CD14-positive monocyte (primary cell): ENCODE measurements at regions not wholly inside any gene's neighbourhood (a gene's known extent, or its start where the extent isn't known, plus 50 kb on each side); places are given as distances from the start of the nearest gene placed in this dataset.

Experiments
- DNase-seq, 3 donors: peaks; one replicate each; pipeline ENCODE4 v3.0.0-alpha.2; 2011 to 2022
- H2AFZ ChIP-seq: 2 replicates; pipeline ENCODE4 v1.6.0; 2012; ENCODE audit warnings: mild to moderate bottlenecking, low read depth, low read length, inconsistent platforms; ENCODE audit not compliant: insufficient read depth, poor library complexity, severe bottlenecking
- H3K27ac ChIP-seq, 2 donors: 1 replicate in 1 of 2; 2 replicates in 1 of 2; pipeline ENCODE4 v1.5.1; 2012 to 2013; ENCODE audit warnings: low read length in 2 of 2, control low read depth in 1 of 2, inconsistent platforms in 1 of 2, low read depth in 1 of 2, mild to moderate bottlenecking in 1 of 2
- H3K27me3 ChIP-seq, 2 donors: one replicate each; pipeline versions ENCODE4 v1.6.0 to v1.6.1; 2011 to 2013; ENCODE audit warnings: low read length in 2 of 2; ENCODE audit not compliant: control insufficient read depth in 2 of 2, insufficient read depth in 2 of 2
- H3K36me3 ChIP-seq, 2 donors: replicated peaks in 1 of 2; 1 replicate in 1 of 2; 2 replicates in 1 of 2; pipeline versions ENCODE4 v1.5.1 to v1.6.1; 2012 to 2013; ENCODE audit warnings: low read length in 2 of 2, control low read depth in 1 of 2, inconsistent platforms in 1 of 2, mild to moderate bottlenecking in 1 of 2; ENCODE audit not compliant: insufficient read depth in 2 of 2, control insufficient read depth in 1 of 2
- H3K4me1 ChIP-seq, 2 donors: 1 replicate in 1 of 2; 2 replicates in 1 of 2; pipeline versions ENCODE4 v1.5.1 to v1.6.1; 2012 to 2013; ENCODE audit warnings: low read length in 2 of 2, control low read depth in 1 of 2, inconsistent platforms in 1 of 2, mild to moderate bottlenecking in 1 of 2, moderate library complexity in 1 of 2; ENCODE audit not compliant: insufficient read depth in 2 of 2, control insufficient read depth in 1 of 2
- H3K4me2 ChIP-seq: replicated peaks from 2 replicates; pipeline ENCODE3; 2012; ENCODE audit warnings: low read length, moderate library complexity, mild to moderate bottlenecking; ENCODE audit not compliant: poor library complexity, severe bottlenecking; ENCODE audit errors: extremely low read depth
- H3K4me3 ChIP-seq, 3 experiments: fragments of 200-600 bp in 1 of 3; sonication (generic) in 1 of 3; replicated peaks in 1 of 3; 1 replicate in 2 of 3; 2 replicates in 1 of 3; pipeline ENCODE4 v1.5.1; 2011 to 2013; ENCODE audit warnings: low read length in 3 of 3, mild to moderate bottlenecking in 3 of 3, control low read depth in 2 of 3, low read depth in 2 of 3, inconsistent platforms in 1 of 3, moderate library complexity in 1 of 3
- H3K79me2 ChIP-seq: 2 replicates; pipeline ENCODE4 v1.6.0; 2012; ENCODE audit warnings: mild to moderate bottlenecking, control low read depth, inconsistent platforms, low read length, moderate library complexity; ENCODE audit not compliant: insufficient read depth
- H3K9ac ChIP-seq: 2 replicates; pipeline ENCODE4 v1.6.0; 2017; ENCODE audit warnings: low read length, mild to moderate bottlenecking; ENCODE audit not compliant: insufficient read depth, poor library complexity, severe bottlenecking
- H3K9me3 ChIP-seq, 2 donors: replicated peaks in 1 of 2; 1 replicate in 1 of 2; 2 replicates in 1 of 2; pipeline versions ENCODE4 v1.5.1 to v1.6.1; 2012 to 2013; ENCODE audit warnings: low read length in 2 of 2, control low read depth in 1 of 2; ENCODE audit not compliant: control insufficient read depth in 1 of 2, insufficient read depth in 1 of 2
- H4K20me1 ChIP-seq: 2 replicates; pipeline ENCODE4 v1.6.0; 2012; ENCODE audit warnings: mild to moderate bottlenecking, low read length, control low read depth, moderate library complexity; ENCODE audit not compliant: insufficient read depth
- H3K27ac Mint-ChIP-seq, 7 donors: one replicate each; pipeline ENCODE4 v1.8.0; 2020; ENCODE audit warnings: mild to moderate bottlenecking in 7 of 7, mixed read lengths in 7 of 7, moderate library complexity in 6 of 7, inconsistent platforms in 2 of 7
- H3K27me3 Mint-ChIP-seq, 3 donors: one replicate each; pipeline ENCODE4 v1.8.0; 2021 to 2022; ENCODE audit warnings: low read depth in 3 of 3, mild to moderate bottlenecking in 3 of 3, mixed read lengths in 3 of 3, moderate library complexity in 3 of 3, inconsistent platforms in 1 of 3
- H3K36me3 Mint-ChIP-seq, 2 donors: one replicate each; pipeline ENCODE4 v1.8.0; 2020; ENCODE audit warnings: mixed read lengths in 2 of 2, inconsistent platforms in 1 of 2, mild to moderate bottlenecking in 1 of 2
- H3K4me1 Mint-ChIP-seq: one replicate; pipeline ENCODE4 v1.8.0; 2020; ENCODE audit warnings: mild to moderate bottlenecking, mixed read lengths
- H3K4me3 Mint-ChIP-seq, 2 donors: one replicate each; pipeline ENCODE4 v1.8.0; 2020; ENCODE audit warnings: mild to moderate bottlenecking in 2 of 2, mixed read lengths in 2 of 2, moderate library complexity in 1 of 2
- H3K9me3 Mint-ChIP-seq, 7 donors: one replicate each; pipeline ENCODE4 v1.8.0; 2020 to 2022; ENCODE audit warnings: mixed read lengths in 7 of 7, mild to moderate bottlenecking in 6 of 7, moderate library complexity in 6 of 7, inconsistent platforms in 2 of 7
- CTCF ChIP-seq: fragments of 200-600 bp; IDR thresholded peaks from one replicate; pipeline ENCODE4 v1.8.0; 2022; ENCODE audit warnings: antibody characterized with exemption, mild to moderate bottlenecking
- intact Hi-C, 2 donors: fragments of 100-400 bp; cut with micrococcal nuclease; formaldehyde crosslinking; loops; one replicate each; pipeline versions ENCODE4 v1.15.0 to v1.15.1; 2023

GRCh38 chr12:59252731-59253130, 332.4 kb upstream of the LRIG3 start:
- Histone ChIP-seq H4K20me1 (no peaks in the 10 kb centered on the region), H3K36me3 (no peaks in the 10 kb centered on the region), H3K9me3 (peaks cover 7 to 15% of the 10 kb centered on the region in 2 donors), H3K9ac (no peak overlapping the region), H3K4me1 (no peaks in the 10 kb centered on the region), H3K79me2 (no peaks in the 10 kb centered on the region), H3K27ac (no peak overlapping the region), H3K4me2 (no peak overlapping the region), H3K4me3 (no peak overlapping the region), H3K27me3 (no peaks in the 10 kb centered on the region), H2AFZ (no peak overlapping the region)
- intact Hi-C loops = no loop called here
- Mint-ChIP-seq H3K4me1 (no peaks in the 10 kb centered on the region), H3K36me3 (no peaks in the 10 kb centered on the region), H3K27ac (no peak overlapping the region), H3K9me3 (peaks cover 2 to 27% (median 7%) of the 10 kb centered on the region in 7 donors), H3K27me3 (no peaks in the 10 kb centered on the region), H3K4me3 (no peak overlapping the region)
- no peak for TF ChIP-seq CTCF
- DNase-seq = no peak

GRCh38 chr12:59250766-59251165, 330.5 kb upstream of the LRIG3 start:
- intact Hi-C loops = no loop called here

More at GRCh38 chr12:59250766-59251165, 330.5 kb upstream of the LRIG3 start:
- H3K4me3 ChIP-seq = no peak overlapping the region
- DNase-seq = no peak
- H3K9me3 Mint-ChIP-seq = peaks cover 2 to 28% (median 5%) of the 10 kb centered on the region in 7 donors
- peaks cover 4 to 15% of the 10 kb centered on the region in 2 donors for H3K9me3 ChIP-seq
- H3K27ac ChIP-seq = no peak overlapping the region
- TF ChIP-seq CTCF = no peak
- no peak overlapping the region for H3K9ac ChIP-seq
- no peak overlapping the region for H3K27ac Mint-ChIP-seq
- H3K4me1 Mint-ChIP-seq = no peaks in the 10 kb centered on the region
- H3K4me1 ChIP-seq = no peaks in the 10 kb centered on the region
- H3K27me3 Mint-ChIP-seq = no peaks in the 10 kb centered on the region
- no peak overlapping the region for H3K4me3 Mint-ChIP-seq
- H3K79me2 ChIP-seq = no peaks in the 10 kb centered on the region
- no peaks in the 10 kb centered on the region for H4K20me1 ChIP-seq
- no peak overlapping the region for H3K4me2 ChIP-seq
- no peaks in the 10 kb centered on the region for H3K27me3 ChIP-seq
- H3K36me3 ChIP-seq = no peaks in the 10 kb centered on the region
- no peaks in the 10 kb centered on the region for H3K36me3 Mint-ChIP-seq
- H2AFZ ChIP-seq = no peak overlapping the region
